HG02840 (cell line): ENCODE measurements at regions not wholly inside any gene's neighbourhood (a gene's known extent, or its start where the extent isn't known, plus 50 kb on each side); places are given as distances from the start of the nearest gene placed in this dataset.

Experiments
- ATAC-seq: cut with Tn5 transposase; IDR thresholded peaks from one replicate; pipeline ENCODE4 v1.9.1; 2021; ENCODE audit warnings: mild to moderate bottlenecking, moderate library complexity, moderate number of reproducible peaks; ENCODE audit not compliant: unreplicated experiment, low FRiP score

DNA sequence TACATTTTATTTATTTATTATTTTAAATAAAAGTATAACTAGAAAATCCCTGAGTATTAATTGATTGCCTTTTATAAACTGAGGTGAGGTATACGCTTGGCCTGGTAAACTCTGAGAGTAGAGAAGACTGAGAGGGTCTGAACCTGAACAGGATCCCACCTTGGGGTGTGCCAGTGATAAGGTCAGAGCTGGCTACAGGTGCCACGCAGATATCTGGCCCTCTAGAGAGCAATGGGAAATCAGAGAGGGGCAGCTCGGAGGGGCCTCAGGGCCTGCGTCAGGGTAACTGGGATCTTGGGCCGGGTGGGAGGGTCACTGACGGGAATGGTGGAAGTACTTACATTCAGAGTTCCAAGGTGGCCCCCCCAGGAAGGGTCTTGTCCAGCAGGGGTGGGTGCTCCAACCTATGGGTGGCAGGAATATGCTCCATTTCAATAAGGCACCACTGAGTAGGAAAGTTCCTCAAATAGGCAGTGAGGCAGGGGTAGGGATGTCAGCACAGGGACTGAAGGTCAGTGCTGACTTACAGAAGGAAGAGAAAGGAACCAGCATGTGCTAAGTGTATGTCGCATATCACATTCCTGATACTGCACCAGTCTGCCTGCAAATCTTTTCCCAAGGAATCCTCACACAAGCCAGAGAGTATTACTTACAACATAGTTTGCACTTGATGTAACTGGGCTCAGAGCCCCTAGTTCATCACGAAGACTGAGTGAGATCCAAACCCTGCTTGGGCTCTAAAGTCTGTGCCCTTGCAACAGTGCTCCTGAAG, 706.0 kb upstream of the RAB6C start:
- ATAC-seq = no peak

DNA sequence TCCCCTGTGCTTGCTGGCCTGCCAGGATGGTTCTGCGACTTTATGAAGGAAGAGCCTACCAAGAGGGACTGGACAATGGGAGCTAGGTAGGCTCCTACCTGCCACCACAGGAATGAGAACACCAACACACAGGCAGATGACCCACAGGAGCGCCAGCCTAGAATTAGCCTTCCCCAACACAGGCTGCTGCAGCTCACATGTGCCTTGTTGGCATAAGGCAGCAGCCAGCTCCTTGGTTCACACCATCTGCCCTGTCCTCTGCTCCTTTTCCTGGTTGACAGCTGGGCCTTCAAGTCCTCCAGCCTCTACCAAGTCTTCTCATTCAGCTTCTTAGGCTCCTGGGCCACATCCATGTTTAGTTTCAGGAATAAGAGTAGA, 705.4 kb upstream of the RAB6C start:
- ATAC-seq = no peak

DNA sequence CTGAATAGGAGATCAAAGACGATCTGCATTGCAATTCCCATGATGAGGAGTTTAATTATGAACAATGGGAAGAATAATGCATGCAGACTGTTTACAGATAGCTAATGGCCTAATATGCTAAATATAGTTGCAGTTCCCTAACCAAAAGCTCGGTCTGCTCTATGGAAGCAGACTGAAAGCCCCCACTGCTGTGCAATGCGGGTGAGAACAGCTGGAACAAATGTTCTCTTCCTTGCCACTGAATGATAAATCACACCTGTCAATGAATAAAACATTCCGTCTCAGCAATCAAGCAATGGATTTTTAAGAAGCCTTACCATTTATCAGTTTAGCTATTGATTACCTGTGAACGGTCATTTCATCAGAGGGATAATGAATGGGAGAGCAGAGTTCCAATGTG, 704.5 kb upstream of the RAB6C start:
- ATAC-seq = no peak

DNA sequence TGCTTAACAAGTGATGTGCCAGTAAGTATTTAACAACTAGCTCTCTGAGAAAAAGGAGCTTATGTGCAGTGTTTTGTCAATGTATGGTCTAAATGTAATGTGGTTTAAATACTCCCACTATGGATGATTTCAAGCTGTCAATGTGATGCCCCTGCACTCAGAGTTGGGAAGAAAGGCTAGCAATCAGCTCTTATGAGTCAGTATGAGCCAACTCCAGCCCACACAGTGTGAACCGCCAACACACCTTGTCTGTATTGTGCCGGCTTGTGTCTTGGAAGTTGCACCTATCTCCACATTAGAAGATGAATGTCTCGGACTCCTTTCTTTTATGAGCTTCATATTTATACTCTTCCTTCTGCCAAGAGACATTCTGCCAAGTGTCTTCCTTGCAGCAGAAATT, 703.8 kb upstream of the RAB6C start:
- ATAC-seq = no peak

DNA sequence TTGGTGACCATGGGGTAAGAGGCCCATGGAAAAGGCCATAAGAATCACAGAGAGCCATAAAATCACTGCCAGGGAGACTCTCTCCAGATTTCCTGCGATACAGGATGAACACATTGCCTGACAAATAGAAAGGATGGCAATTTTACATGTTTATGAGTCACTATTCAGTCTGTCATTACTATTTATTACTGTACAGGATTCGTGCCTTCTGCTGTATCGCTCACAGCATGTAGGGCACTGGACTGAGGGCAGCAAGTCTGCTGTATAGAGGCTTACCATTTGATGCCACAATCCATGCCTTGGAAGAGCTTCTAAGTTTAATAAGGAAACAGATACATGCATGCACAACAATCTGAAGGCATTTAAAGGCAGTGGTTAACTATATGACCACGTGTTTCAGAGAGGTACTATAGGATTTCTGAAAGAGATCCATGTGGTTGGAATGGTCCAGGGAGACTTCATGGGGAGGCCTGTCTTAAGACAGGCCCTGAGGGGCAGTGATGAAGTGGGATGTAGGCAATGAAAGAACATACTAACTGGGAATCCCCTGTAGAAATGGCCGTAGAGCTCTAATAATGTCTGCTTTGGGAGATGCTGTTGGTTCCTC, 702.4 kb upstream of the RAB6C start:
- ATAC-seq = no peak

DNA sequence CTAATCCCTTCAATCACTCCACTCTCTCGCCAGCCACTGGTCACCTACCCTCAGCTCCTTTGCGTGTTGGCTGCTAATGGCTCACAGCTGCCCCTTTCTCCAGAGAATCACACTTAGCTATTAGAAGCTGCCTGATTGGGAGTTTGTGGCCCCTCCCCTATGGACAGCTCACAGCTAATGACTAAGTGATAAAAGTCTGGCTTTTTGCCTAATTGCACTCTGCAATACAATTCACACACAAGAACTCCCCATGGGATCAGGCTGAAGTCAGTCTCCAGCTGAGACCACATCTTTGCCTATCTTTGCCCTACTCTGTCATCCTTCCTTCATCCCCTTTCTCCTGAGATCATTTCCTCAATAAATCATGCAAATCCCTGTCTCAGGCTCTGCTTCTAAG, 701.9 kb upstream of the RAB6C start:
- ATAC-seq = no peak

DNA sequence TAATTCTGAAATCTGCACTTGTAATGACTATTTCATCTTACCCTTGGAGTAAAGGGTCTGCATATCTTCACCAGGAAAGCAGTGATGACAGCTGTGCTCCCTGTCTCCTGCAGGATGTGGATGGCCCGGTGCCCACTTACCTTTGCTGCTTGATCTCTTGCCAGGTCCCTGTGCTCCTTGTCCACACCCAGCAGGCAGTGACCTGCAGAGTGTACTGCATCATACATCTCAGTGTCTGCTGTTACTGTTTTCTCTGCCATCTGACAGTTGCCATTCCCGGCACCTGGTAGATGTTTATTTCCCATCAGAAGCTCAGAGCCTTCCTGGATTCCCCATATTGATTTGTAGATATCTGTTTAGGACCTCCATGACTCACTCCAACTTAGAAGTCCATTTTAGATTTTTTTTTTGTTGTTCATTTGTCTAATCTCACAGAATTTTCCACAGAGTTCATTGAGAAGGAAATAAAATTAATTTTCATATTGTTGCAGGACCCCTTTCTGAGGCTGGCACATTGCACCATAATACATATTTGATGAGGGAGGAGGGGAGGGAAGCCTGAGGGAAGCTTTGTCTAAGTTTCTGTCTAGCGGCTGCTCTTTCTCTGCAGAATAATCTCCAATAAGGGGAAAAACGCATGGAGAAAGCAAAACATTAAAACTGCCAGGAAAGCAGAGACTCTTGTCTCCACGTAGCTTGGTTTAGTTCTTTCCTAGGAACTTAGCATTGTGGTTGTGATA, 697.5 kb upstream of the RAB6C start:
- no peak for ATAC-seq

DNA sequence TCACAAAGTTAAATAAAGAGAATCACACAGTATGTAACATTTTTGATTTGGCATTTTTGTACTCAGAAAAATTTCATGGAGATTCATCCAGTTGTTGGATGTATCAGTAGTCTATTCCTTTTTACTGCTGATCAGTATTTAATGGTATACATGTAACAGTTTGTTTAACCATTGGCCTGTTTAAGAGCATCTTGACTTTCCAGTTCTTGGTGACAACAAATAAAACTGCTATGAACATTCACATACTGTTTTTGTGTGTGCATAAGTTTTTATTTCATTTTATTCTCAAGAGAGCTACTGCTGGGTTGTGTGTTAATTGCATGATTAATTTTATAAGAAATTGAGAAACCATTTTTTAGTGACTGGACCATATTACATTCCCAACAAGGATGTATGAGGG, 694.5 kb upstream of the RAB6C start:
- no peak for ATAC-seq

DNA sequence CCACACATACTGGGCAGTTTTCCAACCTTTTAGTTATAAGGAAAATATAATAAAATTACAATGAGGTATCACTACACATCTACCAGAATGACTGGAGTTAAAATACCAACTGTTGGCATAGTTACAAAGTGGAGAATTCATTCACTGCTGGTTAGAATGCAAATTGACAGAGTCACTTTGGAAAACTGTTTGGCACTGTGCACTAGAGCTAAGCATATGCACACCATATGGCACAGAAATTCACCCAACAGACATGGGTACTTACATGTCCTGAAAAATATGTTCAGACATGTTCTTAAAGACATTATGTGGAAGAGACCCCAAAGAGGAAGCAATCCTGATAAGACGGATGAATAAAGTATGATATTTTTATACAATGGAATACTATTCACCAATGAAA, 686.1 kb upstream of the RAB6C start:
- ATAC-seq = no peak

DNA sequence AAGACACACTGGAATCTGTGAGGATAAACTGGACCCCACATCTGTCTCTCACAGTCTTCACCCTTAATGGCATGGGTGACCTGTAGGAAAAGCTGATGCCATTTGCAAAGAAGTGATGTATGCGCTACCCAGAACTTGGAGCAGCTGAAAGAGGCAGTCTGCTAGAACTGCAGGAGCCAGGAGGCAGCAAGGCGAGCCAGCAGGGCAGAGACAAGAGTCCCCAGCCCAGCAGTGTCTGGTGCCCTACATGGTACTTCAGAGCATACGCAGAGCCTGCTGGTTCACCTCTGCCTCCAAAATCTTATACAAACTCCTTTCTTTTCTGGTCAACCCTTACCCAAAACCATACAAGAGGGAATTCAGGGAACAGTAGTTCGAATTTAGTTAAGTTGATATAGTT, 683.1 kb upstream of the RAB6C start:
- ATAC-seq = no peak

DNA sequence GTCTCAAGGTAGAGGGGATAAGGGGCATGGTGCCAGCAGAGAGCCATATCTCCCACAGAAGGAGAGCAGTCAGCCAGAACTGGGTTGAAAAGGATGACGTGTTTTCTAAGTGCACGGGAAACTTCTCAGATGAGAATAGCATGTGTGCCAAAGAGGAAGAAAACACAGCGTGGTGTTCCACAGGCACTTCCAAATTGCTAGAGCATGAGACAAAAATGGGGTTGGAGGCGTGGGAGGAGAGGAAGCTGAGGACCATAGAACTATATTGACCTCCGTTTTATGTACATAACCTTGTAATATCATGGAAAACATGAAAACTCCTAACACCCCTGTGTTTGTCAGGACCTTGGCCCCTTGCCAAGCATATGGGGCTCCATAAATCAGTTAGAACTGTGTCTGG, 682.7 kb upstream of the RAB6C start:
- ATAC-seq = no peak

DNA sequence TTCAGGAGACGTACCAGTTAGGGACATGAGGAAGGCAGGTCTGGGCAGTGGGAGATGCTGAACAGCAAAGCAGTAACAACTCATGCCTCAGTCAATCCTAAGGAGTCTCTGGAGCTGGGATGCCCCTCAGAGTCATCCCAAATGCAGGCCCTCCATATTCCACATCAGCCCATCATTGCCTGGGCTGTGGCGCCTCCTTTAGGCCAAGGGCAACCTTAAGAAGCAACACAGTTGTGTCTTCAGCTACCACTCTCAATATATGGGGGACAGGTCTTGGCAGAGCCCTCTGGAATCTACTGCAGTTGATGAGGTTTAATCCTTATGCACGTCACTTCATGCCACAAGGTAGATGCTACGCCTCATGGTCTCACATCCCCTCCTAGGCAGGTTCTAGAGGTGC, 682.0 kb upstream of the RAB6C start:
- ATAC-seq = no peak

DNA sequence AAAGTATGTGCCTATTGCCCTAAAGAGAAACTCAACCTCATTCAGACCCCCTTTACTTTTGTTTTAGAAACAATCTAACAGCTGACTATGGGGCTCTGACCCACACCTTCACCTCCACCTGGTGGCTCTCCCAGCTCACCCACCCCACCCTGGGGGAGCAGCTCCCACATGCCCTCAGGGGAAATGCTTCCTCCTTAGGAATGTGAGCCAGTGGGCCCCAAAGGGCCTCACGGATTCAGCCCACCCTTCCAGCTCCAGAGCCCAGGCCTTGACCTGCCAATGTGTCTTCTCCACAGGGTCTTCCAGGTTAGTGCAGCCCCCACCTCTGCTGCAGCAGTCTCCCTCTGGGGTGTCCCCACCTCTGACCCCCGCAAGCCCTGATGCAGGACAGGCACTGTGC, 680.1 kb upstream of the RAB6C start:
- no peak for ATAC-seq

DNA sequence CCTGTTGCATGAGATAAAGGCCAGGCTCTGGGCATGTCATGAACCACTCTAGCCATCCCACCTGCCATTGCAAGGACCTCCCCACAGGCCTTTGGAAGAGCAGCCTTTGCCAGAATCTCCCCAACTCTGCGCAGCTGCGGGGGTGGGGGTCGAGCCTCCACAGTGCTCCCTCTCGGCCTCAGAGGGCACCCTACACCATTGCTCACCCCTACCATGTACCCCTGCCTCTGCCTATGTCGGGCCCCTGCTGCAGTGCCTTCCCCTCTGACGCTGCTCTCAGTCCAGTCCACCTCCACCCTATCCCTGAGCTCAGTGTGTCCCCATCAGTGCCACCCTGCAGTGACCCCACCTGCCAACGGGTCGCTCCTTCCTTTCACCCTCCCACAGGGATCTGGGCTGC, 679.7 kb upstream of the RAB6C start:
- no peak for ATAC-seq

DNA sequence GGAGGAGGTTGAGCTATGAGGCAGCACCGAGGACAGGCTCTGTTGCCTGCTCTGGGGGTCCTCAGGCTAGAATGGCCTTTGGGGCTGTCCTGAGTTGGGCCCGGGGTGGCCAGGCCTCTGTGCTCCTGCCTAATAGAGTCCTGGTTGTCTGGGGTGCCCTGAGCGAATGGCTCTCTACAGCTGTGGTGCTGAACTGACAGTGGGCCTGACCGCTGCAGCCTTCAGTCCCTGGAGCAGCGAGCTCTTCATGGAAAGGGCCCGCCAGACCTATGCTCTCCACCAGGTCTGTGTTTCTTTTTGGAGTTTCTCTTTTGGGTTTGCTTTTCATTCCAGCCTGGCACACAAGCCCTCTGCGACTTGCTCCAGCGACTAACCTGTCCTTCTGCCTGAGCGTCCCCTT, 679.0 kb upstream of the RAB6C start:
- no peak for ATAC-seq

DNA sequence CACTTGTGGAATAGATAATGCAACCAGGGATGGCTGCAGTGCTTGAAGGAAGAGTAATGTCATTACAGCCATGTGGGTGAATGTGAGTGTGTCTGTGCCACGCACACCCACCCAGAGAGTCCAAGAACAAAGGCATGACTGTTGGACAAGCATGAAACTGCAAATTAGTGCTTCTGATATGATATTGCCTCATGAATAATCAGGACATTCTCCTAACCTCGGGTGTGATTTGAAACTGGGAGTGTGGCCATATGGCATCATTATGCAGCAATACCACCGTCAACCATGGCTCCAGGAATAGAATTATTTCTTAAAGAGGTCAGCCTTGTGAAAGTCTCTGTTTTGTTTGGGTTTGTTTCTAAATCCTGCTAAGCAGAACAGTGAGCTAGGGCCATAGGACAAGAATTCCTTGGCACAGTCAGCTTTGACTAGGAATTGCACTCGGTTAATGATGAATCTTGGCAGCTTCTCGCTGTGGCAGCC, 678.0 kb upstream of the RAB6C start:
- no peak for ATAC-seq

DNA sequence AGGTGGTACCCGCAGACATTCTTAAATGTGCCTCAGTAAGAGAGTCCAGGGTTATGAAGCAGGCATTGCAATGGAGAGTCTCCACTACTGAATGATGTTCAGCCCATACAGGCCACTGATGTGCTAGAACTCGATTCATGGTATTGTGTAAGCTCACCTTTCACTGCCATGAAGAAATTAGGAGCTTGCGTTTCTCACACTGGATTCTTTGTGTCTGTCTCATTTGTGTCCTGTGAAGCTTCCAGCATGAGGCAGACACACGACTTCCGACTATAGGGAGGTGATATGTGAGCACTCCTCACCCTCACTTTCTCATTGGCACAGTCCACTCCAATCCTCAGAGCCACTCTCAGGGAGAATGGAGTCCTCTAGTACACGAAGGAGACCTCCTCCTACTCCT, 677.4 kb upstream of the RAB6C start:
- no peak for ATAC-seq

DNA sequence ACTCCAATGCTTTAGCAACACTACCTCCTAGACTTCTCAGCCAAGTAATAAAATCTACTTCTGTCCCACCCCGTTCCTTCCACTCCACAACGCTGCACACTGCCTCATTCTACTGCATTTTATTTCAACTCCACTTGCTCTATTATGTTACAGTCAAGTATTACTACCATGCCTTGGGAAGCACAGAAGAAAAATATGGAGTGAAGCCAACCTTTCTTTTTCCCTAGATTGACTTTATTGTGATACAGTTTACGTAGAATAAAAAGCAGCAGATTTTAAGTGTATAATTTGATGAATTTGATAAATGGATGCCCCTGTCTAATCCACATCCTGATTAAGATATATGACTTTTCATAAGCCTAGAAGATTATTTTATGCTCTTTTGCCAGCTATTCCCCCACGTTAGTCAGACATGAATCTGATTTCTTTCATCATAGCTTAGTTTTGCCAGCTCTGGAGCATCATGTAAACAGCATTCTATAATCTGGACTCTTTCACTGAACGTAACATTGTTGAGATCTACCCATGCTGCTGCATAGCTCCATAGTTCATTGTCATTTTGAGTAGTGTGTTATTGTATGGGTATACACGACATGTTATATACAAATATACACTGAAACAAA, 676.8 kb upstream of the RAB6C start:
- ATAC-seq = no peak

DNA sequence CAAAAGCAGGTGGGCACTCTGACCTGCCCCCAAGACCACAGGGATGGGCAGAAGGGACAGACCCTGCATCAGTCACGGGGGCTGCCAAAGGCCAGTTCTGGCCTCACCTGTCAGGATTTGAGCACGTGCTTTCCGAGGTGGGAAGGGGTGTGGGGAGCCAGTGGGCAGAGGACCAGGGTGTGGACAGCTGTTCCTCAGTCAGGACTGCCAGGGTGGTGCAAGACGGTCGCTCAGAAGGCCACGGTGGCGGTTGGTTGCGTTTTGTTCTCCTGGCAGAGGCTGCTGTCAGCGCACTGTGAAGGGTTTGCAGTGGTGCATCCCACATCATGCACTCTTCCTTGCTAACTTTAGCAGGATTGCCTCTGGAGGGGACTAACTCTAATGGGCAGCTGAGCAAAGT, 665.3 kb upstream of the RAB6C start:
- ATAC-seq = no peak

DNA sequence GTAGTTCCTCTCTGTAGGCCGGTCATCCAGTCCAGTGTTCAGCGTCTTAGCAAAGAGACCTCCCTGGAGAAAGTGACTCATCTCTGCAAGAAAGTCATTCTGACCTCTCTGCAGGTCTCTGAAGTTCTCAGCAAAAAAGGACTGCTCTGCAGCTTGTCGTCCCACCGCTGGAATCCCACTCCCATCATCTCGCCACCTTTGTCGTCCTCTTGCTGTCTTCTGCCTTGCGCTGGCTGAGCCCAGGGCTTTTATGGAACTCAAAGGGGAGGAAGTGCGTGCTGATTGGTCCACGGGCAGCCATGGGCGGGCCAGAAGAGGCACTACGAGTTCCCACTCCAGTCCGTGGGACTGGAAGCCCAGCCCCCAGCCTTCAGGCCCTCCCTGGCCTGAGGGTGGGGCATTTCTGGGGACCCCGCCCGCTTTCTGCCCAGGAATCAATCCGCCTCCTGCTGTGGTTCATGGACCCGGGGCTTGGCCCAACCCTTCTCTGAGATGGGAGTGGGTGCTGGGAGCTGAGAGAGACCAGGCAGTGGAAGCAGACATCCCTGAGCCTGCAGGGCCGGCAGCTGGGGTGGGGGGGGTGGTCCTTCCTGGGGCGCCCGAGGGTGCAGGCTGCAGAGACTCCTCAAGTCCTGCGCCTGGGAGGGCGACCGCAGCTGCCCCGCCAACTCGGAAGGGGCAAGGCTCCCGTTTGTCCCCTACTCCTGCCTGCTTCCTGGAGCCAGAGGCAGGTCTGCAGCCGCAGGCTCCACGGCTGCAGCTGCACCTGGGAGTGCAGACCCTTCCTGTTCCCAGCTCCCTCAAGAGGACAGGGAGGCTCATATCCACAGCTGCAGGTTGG, 660.7 kb upstream of the RAB6C start:
- ATAC-seq = no peak

DNA sequence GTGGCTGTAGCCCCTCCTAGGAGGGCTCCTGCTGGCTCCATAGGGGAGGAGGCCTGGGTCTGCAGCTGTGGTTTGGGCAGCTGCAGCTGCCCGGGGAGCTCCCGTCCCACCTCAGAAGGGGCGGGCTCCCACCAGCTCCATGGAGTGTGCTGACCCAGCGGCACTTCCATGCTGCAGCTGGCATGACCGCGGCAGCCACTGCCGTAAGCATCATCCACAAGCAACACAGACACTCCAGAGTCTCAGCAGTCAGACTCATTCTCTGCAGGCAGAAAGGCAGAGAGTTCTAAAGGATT, 660.1 kb upstream of the RAB6C start:
- ATAC-seq = no peak
